ENCODE measurements at regions not wholly inside any gene's neighbourhood (a gene's known extent, or its start where the extent isn't known, plus 50 kb on each side); places are given as distances from the start of the nearest gene placed in this dataset.
"Not testable (repeated sequence)": the region's sequence is repeated elsewhere in the genome, so short reads cannot be mapped to it uniquely, and the experiment has no call there.

- no peak for DNase-seq (ENCODE audit: low read depth in 2 of 2)
Observed at GRCh38 chr6:128738112-128738511, 144.8 kb upstream of the LAMA2 start.

- DNase-seq (ENCODE audit: low read depth in 2 of 2) = no peak
Observed at GRCh38 chr6:128736780-128737179, 146.2 kb upstream of the LAMA2 start.

- DNase-seq (ENCODE audit: low read depth in 2 of 2) = no peak
Observed at GRCh38 chr6:128731249-128732165, 151.4 kb upstream of the LAMA2 start.

GRCh38 chr6:128727500-128727899 is 155.4 kb upstream of the LAMA2 start:
- DNase-seq (ENCODE audit: low read depth in 2 of 2) = no peak

DNA sequence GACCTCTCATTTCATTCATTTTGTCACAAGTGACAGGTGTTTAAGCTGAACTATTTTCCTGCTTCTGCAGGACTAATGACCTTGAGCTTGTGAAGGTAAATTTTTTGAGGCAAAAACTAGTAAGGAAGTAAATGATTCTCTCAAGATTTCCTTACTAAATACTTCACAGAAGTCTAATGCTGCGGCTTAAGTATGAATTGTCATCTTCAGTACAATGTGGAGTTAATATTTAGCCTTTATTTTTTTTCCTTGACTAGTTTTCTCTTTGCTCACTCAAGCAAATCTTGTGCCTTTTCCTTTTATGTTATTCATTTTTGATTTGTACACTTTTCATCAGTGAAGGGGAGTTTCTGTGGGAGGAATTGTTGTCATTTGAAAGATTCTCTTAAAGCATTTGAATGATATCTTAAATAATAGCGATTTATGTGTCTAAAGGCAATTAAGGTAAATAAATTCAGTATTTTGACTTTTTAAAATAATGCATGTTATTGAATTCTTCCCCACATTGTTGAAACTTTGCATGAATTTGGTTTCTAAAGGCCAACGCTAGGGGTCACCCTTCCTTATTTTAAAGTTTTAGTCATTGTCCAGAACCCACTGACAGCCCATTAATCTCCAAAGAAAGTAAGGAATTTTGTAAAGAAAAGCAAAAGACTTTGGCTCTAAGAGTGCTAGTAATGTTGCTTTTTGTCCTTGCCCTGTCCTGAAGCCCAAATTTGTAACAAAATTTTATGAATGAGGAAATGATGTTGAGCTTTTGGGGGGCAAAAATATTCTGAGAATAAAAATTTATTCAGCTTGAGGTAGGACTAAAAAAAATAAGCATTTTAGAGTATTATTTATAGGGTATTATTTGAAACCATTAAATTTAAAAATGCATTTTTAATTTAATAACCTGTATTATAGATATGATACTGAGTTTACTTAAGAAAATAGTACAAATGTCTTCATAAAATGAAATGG is 157.4 kb upstream of the LAMA2 start:
- peak in 1 of 2 donors; percentile 1 for DNase-seq (ENCODE audit: low read depth in 2 of 2)

DNA sequence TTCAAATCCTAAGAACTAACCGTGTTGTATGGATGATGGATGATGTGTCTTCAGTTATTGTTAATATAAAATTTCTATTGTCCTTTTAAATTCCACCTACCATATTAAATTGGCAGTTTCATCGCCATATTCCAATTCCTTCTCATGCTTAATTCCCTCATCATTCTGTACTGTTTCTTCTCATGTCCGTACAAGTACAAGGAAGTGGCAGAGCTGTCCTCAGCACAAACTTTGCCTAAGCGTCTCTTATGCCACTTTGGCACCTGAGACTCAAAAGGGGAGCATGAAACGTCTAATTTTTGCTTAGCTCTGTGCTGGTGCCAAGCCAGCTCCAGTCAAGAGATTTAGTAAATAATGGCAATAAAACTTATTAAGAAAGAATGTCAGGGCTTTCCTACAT is 158.2 kb upstream of the LAMA2 start:
- DNase-seq (ENCODE audit: low read depth in 2 of 2) = no peak

GRCh38 chr6:128723667-128724066 is 159.3 kb upstream of the LAMA2 start:
- DNase-seq (ENCODE audit: low read depth in 2 of 2) = no peak

DNA sequence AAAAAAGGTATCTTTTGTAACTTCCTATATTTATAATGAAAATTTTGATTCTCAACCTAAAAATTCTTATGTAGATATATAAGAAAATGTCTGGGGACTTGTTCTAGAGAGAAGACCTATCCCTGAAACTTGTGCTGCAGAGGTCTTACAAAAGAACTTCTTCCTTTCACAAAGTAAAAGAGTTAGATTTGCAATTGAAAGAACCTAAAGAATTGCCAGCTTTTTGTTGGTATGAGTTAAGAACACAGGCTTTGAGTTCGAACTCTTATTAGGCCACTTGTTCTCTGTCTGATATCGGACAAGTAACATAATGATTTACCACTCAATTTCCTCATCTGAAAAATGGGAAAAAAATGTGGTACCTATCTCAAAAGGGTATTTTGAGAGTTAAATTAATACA is 162.0 kb upstream of the LAMA2 start:
- no peak for DNase-seq (ENCODE audit: low read depth in 2 of 2)

DNA sequence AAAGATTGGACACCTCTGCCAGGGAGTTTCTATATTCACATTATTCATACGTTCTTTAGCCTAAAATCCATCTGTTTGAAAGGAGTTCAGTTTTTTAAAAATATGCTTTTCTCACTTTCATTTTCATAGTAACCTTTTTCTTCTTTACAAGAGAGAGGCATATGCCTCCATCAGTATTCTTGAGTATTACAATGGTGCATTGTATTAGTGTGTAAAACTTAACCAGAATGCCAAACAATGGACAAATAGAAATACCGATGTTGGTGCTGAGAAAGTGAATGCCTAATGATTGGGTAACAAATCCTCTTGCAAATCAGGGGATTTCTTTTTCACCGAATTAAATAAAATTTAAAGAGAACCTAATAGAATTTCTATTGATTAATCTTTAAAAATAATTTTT is 163.2 kb upstream of the LAMA2 start:
- no peak for DNase-seq (ENCODE audit: low read depth in 2 of 2)

GRCh38 chr6:128713461-128713860 is 169.5 kb upstream of the LAMA2 start:
- no peak for DNase-seq (ENCODE audit: low read depth in 2 of 2)

GRCh38 chr6:128712898-128713297 is 170.0 kb upstream of the LAMA2 start:
- no peak for DNase-seq (ENCODE audit: low read depth in 2 of 2)

- DNase-seq (ENCODE audit: low read depth in 2 of 2) = no peak
Observed at GRCh38 chr6:128711149-128711548, 171.8 kb upstream of the LAMA2 start.

DNA sequence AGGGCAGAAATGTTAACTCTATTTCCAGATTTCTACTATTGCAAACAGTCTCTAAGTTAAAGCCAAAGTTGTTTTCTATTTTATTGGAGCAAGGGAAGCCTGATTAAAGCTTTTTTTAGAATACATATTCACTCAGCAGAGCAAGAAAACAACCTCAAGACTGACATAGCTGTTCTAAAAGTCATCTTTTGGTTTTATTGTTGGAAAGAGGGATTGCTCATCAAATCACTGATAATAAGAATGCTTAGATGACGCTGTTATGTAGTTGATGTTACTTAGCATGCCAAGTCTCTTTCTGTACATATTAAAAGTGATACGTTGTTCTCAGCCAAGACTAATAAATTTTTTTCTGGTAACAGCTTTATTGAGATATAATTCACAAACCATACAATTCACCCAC is 172.6 kb upstream of the LAMA2 start:
- no peak for DNase-seq (ENCODE audit: low read depth in 2 of 2)

GRCh38 chr6:128704601-128705000 is 178.3 kb upstream of the LAMA2 start:
- no peak for DNase-seq (ENCODE audit: low read depth in 2 of 2)

DNA sequence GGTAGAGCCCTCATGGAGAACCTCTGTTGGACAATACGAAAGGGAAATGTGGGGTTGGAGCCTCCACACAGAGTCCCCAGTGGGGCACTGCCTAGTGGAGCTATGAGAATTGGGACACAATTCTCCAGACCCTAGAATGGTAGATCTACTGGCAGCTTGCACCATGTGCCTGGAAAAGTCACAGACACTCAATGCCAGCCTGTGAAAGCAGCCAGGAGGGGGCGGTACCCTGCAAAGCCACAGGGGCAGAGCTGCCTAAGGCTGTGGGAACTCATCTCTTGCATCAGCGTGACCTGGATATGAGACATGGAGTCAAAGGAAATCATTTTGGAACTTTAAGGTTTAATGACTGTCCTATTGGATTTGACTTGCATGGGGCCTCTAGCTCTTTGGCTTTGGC is 179.1 kb upstream of the LAMA2 start:
- DNase-seq (ENCODE audit: low read depth in 2 of 2) = not testable (repeated sequence)

DNA sequence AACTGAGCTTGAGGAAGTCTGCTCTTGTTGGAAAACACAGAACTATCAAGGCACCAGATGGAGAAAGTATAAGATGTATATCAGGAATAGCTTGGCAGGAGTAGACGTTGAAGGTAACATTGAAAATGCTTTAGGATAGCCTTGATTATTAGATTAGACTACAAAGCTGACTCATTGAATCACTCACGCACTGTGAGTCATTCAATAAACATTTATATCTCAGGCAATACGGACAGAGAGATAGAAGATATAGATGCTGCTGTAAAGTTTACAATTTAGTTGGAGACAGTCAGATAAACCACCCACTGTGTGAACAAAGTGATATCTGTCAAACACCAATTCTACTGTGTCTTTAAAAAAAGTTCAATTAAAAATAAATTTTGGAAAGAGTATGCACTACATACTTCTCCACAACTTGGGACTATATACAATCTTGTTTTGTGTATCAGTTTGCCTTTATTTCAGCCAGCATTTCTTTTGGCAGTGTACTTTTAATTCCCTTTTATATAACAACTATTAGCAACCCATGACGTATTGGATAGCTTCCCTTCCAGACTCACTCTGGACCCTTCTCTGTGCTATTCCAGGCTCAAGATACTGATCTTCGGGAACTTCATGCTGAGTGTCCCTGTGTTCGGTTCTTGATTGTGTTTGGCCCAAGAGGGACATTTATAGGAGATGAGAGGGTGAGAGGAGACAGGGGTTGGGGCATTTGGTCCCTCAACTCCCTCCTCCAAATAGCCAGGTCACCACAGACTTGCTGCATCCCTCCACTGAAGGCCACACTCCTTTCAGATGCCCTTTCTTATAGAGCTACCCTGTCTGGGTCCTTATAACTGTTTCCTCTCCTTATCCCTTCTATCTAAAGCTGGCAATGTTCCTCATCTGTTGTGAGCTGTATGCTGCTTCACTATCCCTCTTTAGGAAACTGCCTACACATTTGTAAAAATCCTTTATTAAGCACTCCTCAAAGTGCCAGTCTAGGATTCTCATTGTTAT is 176.6 kb upstream of the PTPRK start:
- no peak for DNase-seq (ENCODE audit: low read depth in 2 of 2)

DNA sequence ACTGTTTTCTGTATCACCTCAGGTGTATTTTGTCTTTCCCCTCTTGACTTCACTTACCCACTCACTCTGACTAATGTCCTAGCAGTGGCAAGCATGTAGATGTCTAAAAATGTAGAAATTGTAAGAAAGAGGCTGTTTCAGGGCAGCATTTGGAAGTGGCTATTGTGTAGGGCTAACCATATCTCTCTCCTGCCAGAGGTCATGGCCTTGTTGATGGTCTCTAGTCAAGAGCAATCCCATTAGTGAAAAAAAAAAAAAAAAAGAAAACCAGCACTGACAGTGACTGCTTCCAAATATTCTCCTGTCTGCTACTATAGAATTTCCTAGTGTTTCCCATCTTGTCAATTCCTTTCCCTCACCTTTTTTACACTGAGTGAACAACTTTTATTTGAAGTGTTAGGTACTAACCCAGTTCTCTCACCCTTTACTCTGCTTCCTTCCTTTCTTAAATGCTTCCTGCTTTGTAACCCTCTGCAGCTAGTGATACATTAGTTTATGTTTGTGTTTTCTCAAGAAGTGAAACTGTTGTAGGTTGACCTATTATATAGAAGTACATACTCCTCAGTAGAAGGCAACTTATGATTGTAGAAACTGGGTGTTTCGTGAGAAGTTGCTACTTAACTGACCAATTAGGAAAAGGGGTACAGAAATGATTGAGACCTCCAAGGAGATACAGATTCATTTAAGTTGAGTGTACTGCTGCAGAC is 174.1 kb upstream of the PTPRK start:
- DNase-seq (ENCODE audit: low read depth in 2 of 2) = no peak

- DNase-seq (ENCODE audit: low read depth in 2 of 2) = no peak
Observed at GRCh38 chr6:128690063-128690462, 169.7 kb upstream of the PTPRK start.

DNA sequence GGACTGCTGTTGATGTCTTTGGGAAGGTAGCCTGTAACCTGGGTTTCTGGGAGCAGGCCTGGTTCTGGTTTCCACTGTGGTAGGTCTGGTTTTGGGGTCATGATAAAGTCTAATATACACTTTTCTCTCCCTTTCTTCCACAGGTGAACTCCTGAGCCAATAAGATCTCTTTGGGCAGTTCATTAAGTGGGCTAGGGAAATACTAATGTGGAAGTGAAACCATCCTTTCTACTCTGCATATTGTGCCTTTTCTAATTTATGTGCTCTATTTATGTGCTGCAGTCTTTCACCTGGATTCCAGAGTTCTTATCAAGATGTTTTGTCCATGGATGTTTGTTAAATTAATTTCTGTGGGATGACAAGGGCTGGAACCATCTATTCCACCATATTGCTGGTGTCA is 165.7 kb upstream of the PTPRK start:
- no peak for DNase-seq (ENCODE audit: low read depth in 2 of 2)

GRCh38 chr6:128676456-128676855 is 156.1 kb upstream of the PTPRK start:
- no peak for DNase-seq (ENCODE audit: low read depth in 2 of 2)

GRCh38 chr6:128672023-128672422 is 151.6 kb upstream of the PTPRK start:
- DNase-seq (ENCODE audit: low read depth in 2 of 2) = no peak
